NOMO-1 treated with DMSO at 0.1 percent for 48 hours (cell line): ENCODE measurements at regions not wholly inside any gene's neighbourhood (a gene's known extent, or its start where the extent isn't known, plus 50 kb on each side); places are given as distances from the start of the nearest gene placed in this dataset.
A peak's percentile ranks its signal among the peaks of the same experiment; 100 is the strongest.
"Not testable (repeated sequence)": the region's sequence is repeated elsewhere in the genome, so short reads cannot be mapped to it uniquely, and the experiment has no call there.

Experiments used
- DNase-seq: peaks from one replicate; lab custom pipeline; 2025; ENCODE audit not compliant: unreplicated experiment; lab: John Stamatoyannopoulos, UW

GRCh38 chr14:106522118-106522517, 995.7 kb downstream of the TMEM121 start:
- DNase-seq = not testable (repeated sequence)

DNA sequence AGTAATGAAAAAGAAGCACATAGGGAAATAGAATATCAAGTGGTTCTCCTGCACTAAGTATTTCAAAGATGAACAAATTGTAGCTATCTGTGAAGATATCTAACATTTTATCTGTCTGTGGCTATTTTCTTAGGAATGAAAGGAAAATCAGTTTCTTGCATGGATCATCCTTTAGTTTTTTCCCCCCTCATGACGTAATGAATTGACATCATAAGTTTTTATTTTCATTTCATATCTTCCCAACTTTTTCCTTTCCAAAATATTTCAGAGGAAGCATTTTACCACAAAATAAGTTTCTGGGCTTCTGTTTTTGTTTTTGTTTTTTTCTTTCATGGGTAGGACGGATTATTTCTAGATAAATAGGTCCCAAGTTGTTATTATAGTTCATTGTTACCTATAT, 996.6 kb downstream of the TMEM121 start:
- no peak for DNase-seq

DNA sequence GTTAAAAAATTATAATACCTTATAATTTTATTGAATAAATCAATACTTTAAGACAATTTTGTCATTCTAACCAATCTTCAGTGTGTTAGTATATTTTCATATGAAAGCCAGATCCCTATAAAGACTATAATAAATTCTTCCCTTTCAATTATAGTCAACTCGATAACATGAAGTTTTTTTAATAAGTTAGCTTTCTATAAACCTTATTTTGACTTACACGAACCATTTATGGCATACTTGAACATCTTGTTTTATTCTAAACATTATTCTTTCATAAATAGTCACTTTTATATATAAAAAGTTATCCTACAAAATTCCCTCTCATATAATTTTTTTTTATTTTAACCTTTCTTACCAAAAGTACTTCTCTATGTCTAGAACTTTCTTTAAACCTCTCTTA, 1002.3 kb downstream of the TMEM121 start:
- DNase-seq = no peak

GRCh38 chr14:106530031-106530422, 1003.6 kb downstream of the TMEM121 start:
- DNase-seq = no peak

GRCh38 chr14:106530423-106531107, 1004.2 kb downstream of the TMEM121 start:
- no peak for DNase-seq

DNA sequence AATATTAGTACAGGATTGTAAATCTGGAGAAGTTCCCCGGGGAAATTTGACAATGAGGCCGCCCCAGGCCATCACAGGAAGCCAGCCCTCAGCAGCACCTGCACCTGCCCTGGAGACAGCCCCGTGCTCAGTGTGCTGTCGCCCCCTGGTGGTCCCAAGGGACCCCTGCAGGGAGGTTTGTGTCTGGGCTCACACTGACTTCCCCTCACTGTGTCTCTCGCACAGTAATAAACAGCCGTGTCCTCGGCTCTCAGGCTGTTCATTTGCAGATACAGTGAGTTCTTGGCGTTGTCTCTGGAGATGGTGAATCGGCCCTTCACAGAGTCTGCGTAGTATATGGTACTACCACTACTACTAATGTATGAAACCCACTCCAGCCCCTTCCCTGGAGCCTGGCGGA, 1011.2 kb downstream of the TMEM121 start:
- not testable (repeated sequence) for DNase-seq

GRCh38 chr14:106538201-106538600, 1011.8 kb downstream of the TMEM121 start:
- no peak for DNase-seq

- DNase-seq = no peak
Measured at GRCh38 chr14:106547735-106548434, 1021.5 kb downstream of the TMEM121 start.

DNA sequence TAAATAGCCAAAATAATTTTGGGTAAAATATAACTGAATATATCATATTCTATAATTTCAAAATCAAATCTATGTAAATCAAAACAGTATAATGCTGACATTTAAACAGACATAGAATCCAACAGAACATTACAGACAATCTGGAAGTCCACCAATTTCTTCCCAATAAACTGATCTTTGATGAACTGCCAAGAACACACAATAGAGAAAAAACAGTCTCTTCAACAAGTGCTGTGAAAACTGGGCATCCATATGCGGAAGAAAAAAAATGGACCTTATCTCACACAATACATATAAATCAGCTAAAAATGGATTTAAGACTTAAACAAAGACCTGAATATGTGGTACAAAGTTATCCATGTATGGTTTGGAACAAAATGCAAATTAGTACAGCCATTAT, 1022.7 kb downstream of the TMEM121 start:
- no peak for DNase-seq

GRCh38 chr14:106551265-106551664, 1024.9 kb downstream of the TMEM121 start:
- no peak for DNase-seq

- not testable (repeated sequence) for DNase-seq
Measured at GRCh38 chr14:106556211-106556610, 1029.8 kb downstream of the TMEM121 start.

DNA sequence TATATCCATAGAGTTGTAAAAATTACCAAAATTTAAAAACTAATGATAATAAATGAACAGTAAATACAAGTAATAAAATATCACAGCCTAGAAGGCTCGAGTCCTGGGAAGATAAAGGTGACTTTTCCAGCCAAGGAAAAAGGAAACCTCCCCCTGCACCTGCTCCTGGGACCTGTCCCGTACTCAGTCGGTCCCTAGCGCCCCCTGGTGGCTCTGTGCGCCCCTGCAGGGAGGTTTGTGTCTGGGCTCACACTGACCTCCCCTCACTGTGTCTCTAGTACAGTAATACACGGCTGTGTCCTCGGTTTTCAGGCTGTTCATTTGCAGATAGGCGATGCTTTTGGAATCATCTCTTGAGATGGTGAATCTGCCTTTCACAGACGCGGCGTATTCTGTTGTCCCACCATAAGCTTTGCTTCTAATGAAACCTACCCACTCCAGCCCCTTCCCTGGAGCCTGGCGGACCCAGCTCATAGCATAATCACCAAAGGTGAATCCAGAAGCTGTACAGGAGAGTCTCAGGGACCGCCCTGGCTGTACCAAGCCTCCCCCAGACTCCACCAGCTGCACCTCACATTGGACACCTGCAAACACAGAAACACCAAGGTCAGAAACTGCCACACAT, 1030.4 kb downstream of the TMEM121 start:
- no peak for DNase-seq

GRCh38 chr14:106562451-106562850, 1036.1 kb downstream of the TMEM121 start:
- DNase-seq = no peak

GRCh38 chr14:106564058-106564643, 1037.8 kb downstream of the TMEM121 start:
- peak; percentile 33 for DNase-seq

DNA sequence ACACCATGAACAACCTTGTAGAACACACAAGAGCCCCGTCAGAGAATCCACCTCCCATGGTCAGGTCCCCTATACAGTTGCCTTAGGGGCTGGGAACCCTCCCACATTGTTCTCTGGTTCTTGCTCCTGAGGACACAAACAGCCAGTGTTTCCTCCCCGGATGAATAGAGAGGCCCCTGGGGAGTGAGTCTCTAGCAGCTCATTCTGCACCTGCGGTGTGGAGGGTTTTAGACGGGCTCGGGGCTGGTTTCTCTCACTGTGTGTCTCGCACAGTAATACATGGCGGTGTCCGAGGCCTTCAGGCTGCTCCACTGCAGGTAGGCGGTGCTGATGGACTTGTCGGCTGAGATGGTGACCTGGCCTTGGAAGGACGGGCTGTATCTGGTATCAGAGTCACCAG, 1052.1 kb downstream of the TMEM121 start:
- DNase-seq = no peak

DNA sequence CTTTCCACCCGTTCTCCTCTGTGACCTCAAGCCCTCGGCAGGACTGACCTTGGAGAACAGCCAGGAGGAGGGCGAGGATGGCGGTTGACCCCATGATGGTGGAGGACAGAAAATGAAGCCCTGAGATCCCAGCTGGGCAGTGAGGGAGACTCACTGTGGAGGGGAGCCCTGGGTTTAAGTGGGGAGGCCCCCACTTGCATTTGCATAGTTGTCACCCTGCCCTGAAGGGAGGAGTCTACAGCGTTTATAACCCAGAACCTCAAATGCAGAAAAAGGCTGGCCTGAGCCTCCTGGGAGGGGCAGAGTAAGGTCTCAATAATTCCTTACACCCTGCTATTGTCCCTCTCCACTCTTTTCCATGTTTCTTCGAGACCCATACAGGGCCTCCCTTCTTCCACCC, 1052.7 kb downstream of the TMEM121 start:
- DNase-seq = no peak

GRCh38 chr14:106585692-106586091, 1059.3 kb downstream of the TMEM121 start:
- no peak for DNase-seq

DNA sequence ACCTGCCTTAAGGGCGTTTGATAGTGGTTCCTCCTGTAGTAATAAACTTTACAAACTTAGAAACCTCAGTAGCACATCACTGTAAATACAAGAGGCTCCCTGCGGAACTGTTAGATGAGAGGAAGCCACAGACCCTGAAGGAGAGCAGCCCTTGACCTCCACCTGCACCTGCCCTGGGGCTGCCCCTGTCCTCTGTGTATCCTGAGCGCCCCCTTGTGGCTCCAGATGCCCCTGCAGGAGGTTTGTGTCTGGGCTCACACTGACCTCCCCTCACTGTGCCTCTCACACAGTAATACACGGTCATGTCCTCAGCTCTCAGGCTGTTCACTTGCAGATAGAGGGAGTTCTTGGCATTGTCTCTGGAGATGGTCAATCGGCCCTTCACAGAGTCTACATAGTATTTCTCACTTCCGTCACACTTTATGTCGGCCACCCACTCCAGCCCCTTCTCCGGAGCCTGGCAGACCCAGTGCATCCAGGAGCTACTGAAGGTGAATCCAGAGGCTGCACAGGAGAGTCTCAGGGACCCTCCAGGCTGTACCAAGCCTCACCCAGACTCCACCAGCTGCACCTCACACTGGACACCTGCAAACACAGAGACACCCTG, 1059.8 kb downstream of the TMEM121 start:
- DNase-seq = no peak

DNA sequence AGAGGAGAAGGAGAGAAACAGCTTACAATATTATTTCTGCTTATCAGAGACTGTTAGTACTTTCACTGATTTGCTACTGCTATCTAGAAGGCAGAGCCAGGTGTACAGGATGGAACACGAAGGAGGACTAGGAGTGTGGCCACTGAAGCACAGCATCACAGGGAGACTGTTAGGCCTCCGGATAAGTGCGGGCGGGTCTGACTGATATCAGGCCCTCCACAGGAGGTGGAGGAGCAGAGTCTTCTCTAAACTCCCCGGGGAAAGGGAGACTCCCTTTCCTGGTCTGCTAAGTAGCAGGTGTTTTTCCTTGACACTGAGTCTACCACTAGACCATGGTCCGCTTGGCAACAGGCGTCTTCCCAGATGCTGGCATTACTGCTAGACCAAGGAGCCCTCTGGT, 1065.2 kb downstream of the TMEM121 start:
- DNase-seq = not testable (repeated sequence)

GRCh38 chr14:106592115-106592852, 1065.9 kb downstream of the TMEM121 start:
- DNase-seq = not testable (repeated sequence)

DNA sequence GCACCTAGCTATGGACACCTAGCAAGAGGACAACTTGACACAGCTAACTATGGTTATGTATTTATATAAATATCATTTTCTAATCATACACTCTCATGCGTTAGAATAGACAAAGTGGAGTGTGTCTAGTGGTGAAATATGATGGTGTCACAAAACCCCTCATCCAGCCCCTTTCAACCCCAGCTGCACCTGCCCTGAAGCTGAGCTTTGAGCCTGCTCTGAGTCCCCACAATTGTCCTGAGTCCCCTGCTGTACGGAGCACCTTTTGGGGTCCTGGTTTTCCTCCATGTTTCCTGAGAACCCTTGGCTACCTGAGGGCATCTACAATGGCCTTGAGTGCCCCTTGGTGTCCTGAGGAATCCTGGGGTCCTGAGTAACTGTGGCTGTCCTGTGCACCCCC, 1072.8 kb downstream of the TMEM121 start:
- no peak for DNase-seq
